NCI-H510A (cell line): ENCODE measurements at regions not wholly inside any gene's neighbourhood (a gene's known extent, or its start where the extent isn't known, plus 50 kb on each side); places are given as distances from the start of the nearest gene placed in this dataset.
"Not testable (repeated sequence)": the region's sequence is repeated elsewhere in the genome, so short reads cannot be mapped to it uniquely, and the experiment has no call there.

Experiments used
- DNase-seq: peaks from one replicate; lab custom pipeline; 2025; lab: John Stamatoyannopoulos, UW

DNA sequence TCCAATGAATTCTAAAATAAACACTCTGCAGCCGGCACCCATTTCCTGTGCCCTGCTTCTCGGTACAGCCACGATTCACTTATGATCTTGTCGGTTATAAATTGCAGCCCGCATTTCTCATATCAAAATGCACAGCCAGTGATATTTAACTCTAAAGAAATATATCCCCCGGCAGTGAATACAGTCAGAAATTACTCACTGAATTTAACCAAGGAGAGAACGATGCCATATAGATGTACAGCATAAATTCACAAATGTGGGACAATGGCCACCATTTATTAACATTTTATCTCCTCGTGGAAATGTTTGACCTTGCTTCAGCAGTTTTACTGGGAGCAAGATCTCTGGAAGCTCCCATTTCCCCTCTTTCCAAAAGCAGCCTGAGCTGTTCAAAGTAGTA, 1517.8 kb downstream of the BRD1 start:
- DNase-seq = no peak

DNA sequence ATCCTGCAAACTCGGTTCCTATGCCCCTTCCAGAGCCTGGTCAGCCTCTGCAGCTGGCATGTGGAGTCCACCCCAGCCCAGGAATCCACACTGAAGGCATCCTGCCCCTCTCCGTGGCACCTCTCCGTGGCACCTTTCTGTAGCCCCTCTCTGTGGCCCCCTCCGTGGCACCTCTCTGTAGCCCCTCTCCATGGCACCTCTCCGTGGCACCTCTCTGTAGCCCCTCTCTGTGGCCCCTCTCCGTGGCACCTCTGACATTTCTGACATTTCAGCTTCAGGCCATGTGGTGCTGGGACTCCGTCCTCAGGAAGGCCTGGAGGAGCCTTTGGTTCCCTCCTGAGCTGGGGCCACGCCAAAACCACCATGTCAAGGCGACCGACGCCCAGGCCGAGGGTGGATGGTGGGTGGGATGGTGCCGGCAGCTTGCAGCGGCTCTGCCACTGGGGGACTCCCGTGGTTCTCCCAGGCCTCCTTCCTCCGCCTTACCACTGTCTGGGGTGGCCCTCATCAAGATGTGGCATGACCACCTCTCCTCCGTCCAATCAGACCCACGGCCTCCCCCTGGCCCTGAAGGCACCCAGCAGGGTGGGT, 1518.5 kb downstream of the BRD1 start:
- DNase-seq = no peak

DNA sequence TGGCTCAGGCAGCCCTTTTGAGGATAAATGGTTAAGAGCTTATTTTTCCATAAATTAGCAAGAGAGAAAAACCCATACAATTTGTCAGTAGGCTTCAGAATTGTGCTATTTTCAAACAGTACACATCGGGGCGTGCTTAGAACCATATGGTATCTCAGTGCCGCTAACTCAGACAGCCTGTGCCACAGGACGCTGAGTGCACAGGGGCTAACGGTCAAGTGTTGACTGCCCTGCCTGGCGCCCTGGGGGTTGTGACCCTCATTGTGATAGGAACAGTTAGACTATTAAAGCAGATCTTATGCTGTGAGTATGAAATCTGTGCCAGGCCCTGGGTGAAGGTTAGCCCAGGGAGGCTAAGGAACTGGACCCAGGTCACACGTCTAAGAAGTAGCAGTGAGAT, 1519.7 kb downstream of the BRD1 start:
- DNase-seq = no peak

DNA sequence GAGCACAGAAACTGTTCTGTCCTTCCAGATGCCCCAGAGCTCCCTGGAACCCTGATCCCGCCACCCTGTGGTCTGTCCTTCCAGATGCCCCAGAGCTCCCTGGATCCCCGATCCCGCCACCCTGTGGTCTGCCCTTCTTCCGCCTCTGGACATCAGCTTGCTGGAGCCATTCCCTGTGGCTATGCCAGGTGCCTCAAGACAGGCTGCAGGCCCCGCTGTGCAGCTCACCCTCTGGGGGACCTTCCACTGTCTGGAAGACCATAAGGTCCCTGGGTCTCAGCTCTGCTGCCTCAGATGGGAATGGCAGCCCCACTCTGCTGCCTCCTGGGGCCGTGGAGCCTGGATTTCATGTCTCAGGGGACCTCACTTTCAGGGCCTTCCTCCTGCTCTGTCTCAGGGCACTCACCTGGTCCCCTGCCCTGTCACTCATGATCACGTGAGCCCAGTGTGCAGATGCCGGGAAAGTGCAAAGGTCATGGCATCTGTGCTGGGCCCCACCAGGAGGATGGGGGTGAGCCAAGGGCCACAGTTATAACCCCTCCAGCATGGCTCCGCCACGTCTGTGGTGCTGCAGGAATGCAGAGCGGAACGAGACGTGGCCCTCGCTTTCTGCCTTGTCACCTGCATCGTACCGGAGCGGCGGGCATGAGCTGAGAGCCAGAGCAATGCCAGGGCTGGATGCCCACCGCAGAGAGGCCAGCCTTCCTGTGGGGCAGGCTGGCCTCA, 1520.7 kb downstream of the BRD1 start:
- no peak for DNase-seq

DNA sequence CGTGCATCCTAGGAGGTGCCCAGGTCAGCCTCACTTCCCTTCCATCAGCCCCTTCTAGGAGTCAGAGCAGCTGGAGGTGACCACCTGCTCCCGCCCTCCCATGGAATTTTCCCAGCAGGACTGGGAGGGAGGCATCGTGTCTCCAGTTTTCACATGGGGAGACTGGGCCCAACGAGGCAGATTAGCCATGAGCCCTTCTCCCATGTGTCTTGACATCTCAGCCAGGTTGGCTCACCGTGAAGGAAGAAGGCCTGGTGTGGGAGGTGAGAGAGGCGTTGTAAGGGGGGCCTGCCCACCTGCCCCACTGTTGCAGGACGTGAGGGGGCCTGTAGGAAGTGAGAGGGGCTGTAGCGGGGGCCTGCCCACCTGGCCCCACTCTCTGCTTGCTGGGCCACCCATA, 1521.4 kb downstream of the BRD1 start:
- DNase-seq = no peak

DNA sequence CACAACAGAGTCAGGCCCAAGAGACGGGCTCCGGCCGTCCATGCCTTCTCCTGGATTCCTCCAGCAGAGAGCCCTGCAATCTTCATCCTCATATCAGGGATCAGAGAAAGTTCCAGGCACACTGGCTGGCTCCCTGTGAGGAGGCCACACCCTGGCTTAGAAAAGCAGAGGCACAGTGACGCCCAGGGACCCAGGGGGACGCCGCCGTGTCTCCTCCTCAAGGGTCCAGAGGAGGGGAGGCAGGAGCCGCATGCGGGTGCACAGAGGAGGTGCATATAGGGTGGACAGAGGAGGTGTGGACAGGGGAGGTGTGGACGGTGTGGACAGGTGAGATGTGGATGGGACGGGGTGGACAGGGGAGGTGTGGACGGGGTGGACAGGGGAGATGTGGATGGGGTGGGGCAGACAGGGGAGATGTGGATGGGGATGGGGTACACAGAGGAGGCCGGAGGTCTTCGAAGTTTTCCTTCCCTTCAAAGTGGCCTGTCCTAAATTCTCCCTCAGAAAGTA, 1521.9 kb downstream of the BRD1 start:
- no peak for DNase-seq

DNA sequence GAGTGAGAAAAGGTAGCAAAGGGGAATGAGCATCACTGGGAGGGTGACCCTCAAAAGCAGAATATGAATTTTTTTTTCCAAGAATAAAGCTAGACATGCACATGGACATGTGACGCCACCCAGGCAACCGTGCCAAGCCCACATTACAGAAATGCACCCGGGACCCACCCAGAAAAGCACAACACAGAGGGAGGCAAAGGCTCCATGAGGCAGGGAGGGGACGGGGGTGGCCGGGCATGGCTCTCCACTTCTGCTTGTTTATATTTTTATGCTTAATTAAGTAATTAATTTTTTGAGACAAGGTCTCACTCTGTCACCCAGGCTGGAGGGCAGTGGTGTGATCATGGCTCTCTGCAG, 1524.3 kb downstream of the BRD1 start:
- no peak for DNase-seq

DNA sequence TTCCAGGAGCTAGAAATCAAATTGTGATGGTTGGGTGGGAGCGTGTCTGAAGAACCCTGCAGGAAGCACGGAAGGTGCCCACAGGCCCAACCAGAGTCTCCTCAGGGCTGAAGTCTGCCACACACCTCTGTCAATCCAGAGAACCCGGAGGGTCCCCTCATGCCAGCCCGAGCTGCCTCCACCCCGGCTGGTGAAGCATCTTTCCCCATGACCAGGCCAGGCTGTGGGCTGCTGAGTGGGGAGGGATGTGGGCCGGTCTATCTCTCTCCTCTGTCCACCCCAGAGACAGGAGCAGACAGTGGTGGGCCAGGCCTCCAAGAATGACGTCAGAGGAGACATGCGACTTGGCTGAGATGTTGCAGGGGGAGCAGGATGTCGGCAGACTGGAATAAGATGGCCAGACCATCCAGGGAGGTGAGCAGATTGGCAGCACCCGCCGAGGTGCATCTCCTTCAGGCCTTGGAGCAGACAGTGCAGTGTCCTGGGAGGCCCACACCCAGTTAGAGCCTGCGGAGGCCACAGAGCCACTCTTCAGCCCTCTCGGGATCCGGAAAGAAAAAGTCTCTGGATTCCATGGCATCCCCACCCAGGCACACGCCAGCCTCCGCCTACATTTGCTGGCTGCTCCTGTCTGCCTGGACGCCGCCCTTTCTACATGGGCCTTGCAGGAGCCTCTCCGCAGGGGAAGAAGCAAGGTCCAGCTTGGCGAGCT, 1524.9 kb downstream of the BRD1 start:
- DNase-seq = no peak

DNA sequence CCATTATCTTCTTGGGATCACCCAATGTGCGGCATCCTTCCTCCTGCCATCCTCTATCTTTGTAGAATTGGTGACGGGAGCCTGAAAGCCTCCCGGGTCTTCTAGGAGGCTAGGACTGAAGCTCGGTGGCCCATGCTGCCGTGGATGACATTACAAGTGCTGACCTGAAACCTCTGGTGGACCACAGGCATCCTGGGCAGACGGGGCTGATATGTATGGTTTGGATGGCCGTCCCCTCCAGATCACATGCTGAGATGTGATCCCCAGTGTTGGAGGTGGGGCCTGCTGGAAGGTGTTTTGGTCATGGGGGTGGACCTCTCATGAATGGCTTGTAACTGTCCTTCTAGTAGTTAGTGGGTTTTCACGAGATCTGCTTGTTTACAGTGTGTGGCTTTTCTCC, 1525.8 kb downstream of the BRD1 start:
- DNase-seq = no peak

DNA sequence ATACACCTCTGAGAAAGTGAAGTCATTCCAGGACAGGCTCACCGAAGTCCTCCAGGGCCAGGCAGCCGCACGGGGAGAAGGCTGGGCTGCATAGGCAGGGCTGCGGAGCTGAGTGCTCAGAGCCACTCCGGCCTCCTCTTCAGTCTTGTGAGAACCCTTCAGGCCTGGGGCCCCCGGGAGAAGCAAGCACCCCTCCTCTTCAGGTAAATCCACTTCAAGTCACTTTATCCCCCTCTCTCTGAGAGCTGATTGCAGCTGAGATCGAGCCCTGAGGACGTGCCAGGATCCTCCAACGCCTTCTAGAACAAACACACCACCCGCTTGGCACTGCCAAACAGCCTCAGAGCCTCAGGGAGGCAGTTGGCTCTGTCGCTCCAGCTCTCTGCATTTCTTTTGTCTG, 1526.3 kb downstream of the BRD1 start:
- peak; percentile 27 for DNase-seq

DNA sequence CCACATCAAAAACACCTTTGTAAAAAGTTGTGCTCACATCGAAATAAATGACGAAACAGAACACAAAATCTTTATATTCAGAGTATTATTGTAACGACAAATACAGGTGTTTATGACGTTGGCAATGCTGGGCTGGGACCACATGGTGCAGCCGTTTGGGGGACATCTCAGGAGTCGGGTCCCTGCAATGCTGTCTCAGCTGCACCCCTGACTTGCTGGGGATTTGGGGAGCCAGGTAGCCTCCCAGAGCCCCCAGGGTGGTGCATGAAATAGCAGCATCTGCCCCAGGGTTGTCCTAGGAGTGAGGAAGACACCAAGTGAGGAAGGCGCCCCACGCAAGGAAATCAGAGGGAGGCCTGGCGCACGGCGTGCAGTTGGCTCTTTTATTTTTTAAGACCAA, 1526.8 kb downstream of the BRD1 start:
- DNase-seq = no peak

DNA sequence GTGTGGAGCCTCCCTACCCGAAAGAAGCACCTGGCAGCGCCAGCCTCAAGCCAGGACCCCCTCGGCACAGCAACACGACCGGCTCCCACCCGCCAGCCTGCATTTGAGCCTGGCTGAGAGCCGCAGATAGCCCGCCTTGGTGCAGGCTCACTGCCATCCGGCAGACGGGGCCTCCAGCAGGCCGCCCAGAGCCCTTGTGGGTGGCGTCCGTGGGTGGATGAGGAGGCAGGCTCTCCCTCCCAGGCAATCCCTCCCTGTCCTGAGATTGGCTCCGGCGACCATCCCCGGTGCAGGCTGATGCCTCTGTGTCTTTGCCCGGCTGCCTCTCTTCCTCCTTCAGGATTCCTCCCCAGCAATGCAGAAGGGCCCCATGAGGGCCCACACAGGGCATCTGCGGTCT, 1527.9 kb downstream of the BRD1 start:
- DNase-seq = no peak

DNA sequence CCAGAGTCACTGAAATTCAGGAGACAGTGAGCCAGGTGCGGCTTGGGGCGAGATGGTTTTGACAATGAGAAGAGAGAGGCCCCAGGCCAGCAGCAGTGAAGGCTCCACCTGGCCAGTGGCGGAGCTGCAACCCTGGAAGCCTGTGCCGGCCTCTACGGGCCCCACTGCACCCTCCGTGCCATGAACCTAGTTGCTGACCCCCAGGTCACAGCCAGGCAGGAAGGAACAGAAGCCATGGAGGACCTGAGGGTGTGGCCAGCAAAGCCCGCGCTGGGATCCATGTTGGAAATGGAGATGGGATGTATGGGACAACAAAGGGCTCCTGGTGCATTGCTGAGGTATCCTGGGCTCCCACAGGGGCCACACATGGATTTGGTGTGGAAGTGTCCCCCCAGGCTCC, 1528.5 kb downstream of the BRD1 start:
- DNase-seq = no peak

DNA sequence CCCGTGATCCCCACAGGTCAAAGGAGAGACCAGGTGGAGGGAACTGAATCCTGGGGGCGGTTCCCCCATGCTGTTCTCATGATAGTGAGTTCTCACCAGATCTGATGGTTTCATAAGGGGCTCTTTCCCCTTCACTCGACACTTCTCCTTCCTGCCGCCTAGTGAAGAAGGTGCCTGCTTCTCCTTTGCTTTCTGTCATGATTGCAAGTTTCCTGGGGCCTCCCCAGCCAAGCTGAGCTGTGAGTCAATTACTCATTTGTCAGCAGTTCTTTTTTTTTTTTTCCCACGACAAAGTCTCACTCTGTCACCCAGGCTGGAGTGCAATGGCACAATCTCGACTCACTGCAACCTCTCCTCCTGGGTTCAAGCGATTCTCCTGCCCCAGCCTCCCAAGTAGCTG, 1530.4 kb downstream of the BRD1 start:
- DNase-seq = no peak

DNA sequence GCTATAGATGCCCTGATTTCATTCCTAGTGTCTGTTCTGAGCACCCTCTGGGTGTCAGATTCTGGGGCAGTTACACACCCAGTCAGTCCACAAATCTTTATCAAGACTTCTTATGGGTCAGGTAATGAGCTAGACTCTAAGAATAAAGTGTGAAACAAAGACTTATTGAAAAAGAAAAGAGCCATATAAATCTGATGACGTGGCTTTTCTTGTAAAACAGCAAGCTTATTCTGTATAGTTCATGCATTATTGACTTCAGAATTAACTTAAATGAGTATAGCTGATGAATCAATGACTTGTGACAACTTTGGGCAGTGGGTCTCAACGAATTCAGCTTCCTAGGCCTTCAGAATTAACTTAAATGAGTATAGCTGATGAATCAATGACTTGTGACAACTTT, 1527.5 kb downstream of the TBC1D22A start:
- DNase-seq = not testable (repeated sequence)

DNA sequence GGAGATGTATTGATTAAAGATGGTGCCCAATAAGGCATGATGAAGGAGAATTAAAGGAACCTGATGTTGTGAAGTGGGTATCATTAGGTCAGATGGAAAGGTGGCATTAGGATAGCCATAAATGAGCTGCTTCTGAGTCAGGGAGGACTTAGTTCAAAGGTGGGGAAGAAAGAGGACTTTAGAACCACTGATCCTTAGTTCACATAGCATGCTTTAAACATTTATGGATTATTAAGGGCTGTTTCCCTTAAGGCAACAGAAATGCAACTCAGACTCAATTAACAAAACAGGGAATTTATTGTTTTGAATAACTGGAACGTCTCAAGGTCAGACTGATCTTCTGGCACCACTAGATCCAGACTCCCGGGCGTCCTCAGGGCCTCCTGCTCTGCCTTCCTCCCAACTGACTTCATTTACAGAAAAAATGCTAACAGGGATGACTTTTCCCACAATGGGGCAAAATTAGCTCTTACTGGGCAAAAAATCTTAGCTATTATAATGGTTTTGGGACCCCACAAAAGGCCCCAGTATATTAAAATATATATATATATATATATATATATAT, 1526.0 kb downstream of the TBC1D22A start:
- DNase-seq = no peak

DNA sequence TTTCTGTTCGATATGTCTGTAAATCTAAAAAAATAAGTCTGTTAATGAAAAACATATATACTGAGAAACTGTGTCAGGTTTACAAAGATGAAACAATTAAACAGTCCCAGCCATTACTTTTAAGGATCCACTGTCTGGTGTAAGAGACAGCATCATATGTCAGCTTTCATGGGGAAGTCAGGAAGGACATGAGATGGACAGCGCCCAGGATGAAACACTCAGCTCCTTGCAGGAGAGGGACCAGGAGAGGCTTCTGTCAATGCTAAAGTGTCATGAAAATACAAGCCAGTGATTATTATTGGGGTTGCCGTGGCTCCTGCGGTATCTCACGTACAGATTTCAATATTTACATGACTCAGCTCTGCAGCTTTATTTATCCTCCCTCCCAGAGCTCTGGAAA, 1524.6 kb downstream of the TBC1D22A start:
- no peak for DNase-seq

DNA sequence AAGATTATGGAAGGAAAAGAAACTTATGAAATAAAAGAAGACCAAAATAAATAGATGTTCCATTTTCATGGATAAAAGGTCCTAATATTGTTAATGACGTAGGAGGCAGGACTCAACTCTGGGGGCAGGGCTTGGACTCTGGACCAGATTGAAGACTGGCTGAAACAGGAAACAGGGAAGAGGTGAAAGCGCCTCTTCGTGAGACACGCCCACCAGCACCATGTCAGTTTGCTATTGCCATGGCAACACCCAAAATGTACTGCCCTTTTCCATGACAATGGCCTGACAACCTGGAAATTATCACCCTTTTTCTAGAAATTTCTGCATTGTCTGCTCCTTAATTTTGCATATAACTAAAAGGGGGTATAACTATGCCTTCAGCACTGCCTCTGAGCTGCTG, 1522.2 kb downstream of the TBC1D22A start:
- DNase-seq = no peak

DNA sequence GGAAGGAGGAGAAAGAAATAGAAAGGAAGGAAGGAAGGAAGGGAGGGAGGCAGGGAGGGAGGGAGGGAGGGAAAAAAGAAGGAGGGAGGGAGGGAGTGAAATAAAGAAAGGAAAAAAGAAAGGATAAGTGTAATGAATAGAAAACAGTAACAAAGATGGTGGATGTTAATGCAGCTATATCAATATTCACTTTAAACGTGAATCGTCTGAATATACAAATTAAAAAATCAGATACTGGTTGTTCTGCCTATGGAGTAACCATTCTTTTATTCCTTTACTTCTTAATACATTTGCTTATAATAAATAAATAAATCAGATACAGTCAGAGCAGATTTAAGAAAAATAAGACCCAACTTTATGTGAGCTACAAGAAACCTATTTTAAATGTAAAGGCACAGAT, 1520.4 kb downstream of the TBC1D22A start:
- no peak for DNase-seq

DNA sequence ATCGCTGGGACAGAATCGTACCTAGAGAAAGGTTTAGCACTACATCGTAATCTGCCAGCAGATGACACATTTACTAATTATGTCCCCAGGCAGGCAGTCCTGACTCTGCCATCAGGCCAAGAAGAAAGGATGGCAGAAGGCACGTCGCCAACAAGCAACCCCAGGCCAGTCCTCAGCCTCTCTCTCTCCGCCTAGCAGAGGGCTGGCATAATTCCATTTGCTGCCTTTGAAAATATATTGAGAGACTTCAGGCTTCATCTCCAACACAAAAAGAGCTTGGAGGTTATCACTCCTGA, 1517.0 kb downstream of the TBC1D22A start:
- DNase-seq = no peak

DNA sequence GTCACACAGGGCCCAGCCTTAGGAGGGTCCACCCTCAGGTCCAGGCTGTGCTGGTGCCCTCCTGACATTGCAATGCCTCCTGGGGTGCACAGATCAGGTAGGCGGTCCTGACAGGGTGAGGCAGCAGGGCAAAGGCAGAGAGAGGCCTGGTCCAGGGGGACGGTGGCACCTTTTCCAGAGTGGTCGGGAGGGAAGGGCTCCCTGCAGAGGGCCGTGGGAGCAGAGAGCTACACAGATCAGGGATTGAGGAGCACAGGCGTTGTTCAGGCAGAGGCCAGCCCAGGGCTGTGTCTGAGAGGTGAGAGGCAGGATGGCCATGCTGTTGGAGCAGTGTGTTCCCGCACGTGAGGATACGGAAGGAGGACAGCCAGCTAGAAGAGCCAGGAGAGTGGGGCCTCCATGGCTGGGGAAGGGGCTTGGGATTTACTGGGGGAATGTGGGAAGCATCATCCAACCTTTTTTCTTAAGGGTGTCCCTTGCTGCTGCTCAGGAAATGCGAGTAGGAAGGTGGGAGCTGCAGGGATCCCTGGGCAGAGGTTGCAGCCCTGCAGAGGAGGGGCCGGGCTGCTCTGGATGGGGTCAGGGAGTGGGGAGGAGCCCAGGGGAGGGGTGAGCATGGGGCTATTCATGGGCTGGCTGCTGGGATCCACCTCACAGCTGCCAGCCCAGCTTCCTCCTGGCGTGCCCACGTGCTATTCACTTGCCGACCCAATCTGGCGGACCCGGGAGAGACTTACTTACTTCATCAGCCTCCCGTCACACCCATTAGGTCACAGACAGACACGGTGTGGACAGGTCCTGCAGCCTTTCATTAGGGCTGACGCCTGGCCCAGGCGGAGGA, 1516.4 kb downstream of the TBC1D22A start:
- DNase-seq = no peak

DNA sequence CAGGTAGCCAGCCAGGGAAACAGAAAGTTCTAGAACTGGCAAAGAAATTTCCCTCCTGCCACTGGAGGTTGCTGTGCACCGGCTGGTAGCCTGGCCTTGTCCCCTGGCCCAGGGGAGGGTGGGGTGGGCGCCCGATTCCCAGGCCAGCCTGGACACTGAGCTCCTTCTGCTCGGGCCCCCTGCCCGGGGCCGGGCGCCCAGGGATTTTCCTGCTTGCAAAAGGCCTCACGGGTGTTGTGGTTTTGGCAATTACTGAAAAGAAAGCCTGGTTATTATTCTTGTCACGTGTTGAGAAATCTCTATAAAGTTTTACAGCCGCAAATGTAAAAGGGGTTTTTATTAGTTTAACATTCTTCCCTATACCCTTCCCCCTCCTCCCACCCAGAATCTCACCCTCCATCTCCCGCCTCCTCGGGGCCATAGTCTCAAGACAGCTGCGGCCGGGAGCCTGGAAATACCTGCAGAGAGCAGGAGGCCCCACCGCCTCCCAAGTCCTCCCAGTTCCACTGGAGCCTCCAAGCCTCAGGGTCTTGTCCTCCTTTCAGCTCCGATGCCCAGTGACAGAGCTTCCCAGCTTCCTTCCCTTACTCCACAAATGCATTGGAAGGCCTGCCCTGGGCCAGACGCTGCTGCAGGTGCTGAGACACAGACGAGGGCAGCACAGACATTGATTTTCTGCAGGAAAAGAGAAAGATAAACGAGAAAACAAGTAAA, 1515.6 kb downstream of the TBC1D22A start:
- DNase-seq = no peak
